Thoracic aorta (tissue), 2 donors: ENCODE measurements at regions not wholly inside any gene's neighbourhood (a gene's known extent, or its start where the extent isn't known, plus 50 kb on each side); places are given as distances from the start of the nearest gene placed in this dataset.

Experiments
- ATAC-seq: fragments of 150-250 bp; one replicate; pipeline ENCODE4 v1.8.0; 2017; ENCODE audit warnings: low read depth; ENCODE audit not compliant: insufficient number of reproducible peaks, low FRiP score
- DNase-seq: peaks from one replicate; pipeline ENCODE4 v3.0.0-alpha.2; 2020; ENCODE audit warnings: low spot score
- H3K27ac ChIP-seq, 2 donors: fragments of 200-600 bp; sonication (generic); 1 replicate in 1 of 2; 2 replicates in 1 of 2; pipeline ENCODE4 v1.5.1; 2016; ENCODE audit warnings: mild to moderate bottlenecking in 2 of 2, moderate library complexity in 2 of 2
- H3K27me3 ChIP-seq: fragments of 200-600 bp; sonication (generic); replicated peaks from 2 replicates; pipeline ENCODE4 v1.6.0; 2016; ENCODE audit warnings: mild to moderate bottlenecking; ENCODE audit not compliant: insufficient read depth
- H3K36me3 ChIP-seq: fragments of 200-600 bp; sonication (generic); one replicate; pipeline ENCODE4 v1.5.1; 2016
- H3K4me1 ChIP-seq, 2 donors: fragments of 200-600 bp; sonication (generic); 1 replicate in 1 of 2; 2 replicates in 1 of 2; pipeline versions ENCODE4 v1.5.1 to v1.6.0; 2016; ENCODE audit warnings: low read depth in 2 of 2, mild to moderate bottlenecking in 1 of 2; ENCODE audit not compliant: control insufficient read depth in 1 of 2
- H3K4me3 ChIP-seq: fragments of 200-600 bp; sonication (generic); 2 replicates; pipeline ENCODE4 v1.5.1; 2016; ENCODE audit warnings: mild to moderate bottlenecking
- H3K9me3 ChIP-seq: fragments of 200-600 bp; sonication (generic); 2 replicates; pipeline ENCODE4 v1.5.1; 2016
- CTCF ChIP-seq: fragments of 200-600 bp; sonication (generic); IDR thresholded peaks from one replicate; pipeline ENCODE4 v1.5.1; 2019; ENCODE audit warnings: antibody characterized with exemption

GRCh38 chr22:26912655-26913345, 255.4 kb downstream of the MIAT start:
- Histone ChIP-seq H3K36me3 (no peaks in the 10 kb centered on the region), H3K27ac (no peak overlapping the region), H3K27me3 (no peaks in the 10 kb centered on the region), H3K4me3 (no peak overlapping the region), H3K9me3 (no peaks in the 10 kb centered on the region), H3K4me1 (peaks cover 0 to 4% of the 10 kb centered on the region in 2 donors)
- ATAC-seq (no peak), DNase-seq (no peak)
- no peak for TF ChIP-seq CTCF

- H3K27me3 ChIP-seq: no peaks in the 10 kb centered on the region
- no peak overlapping the region for H3K4me3 ChIP-seq
- no peak for ATAC-seq
- H3K27ac ChIP-seq: no peak overlapping the region
- H3K9me3 ChIP-seq: no peaks in the 10 kb centered on the region
- peaks cover 0 to 23% of the 10 kb centered on the region in 2 donors for H3K4me1 ChIP-seq
- no peaks in the 10 kb centered on the region for H3K36me3 ChIP-seq
- no peak for TF ChIP-seq CTCF
- DNase-seq: no peak
These were observed 257.3 kb downstream of the MIAT start for GRCh38 chr22:26914519-26915185.

GRCh38 chr22:26916236-26916635, 258.8 kb downstream of the MIAT start:
- Histone ChIP-seq H3K4me3 (no peak overlapping the region), H3K36me3 (no peaks in the 10 kb centered on the region), H3K27ac (no peak overlapping the region), H3K9me3 (no peaks in the 10 kb centered on the region), H3K4me1 (peaks cover 0 to 24% of the 10 kb centered on the region in 2 donors), H3K27me3 (no peaks in the 10 kb centered on the region)
- no peak for ATAC-seq
- no peak for DNase-seq
- TF ChIP-seq CTCF: no peak

- Histone ChIP-seq H3K9me3 (no peaks in the 10 kb centered on the region), H3K4me1 (peaks cover 0 to 24% of the 10 kb centered on the region in 2 donors), H3K27ac (peak overlapping the region; percentile 61 to 68), H3K4me3 (no peak overlapping the region), H3K27me3 (no peaks in the 10 kb centered on the region), H3K36me3 (no peaks in the 10 kb centered on the region)
- ATAC-seq (no peak), DNase-seq (no peak)
- TF ChIP-seq CTCF: no peak
These were observed 260.8 kb downstream of the MIAT start for GRCh38 chr22:26918226-26918625.

GRCh38 chr22:26921726-26922125, 264.3 kb downstream of the MIAT start:
- Histone ChIP-seq H3K9me3 (no peaks in the 10 kb centered on the region), H3K36me3 (no peaks in the 10 kb centered on the region), H3K27me3 (no peaks in the 10 kb centered on the region), H3K4me3 (no peak overlapping the region), H3K4me1 (peaks cover 0 to 24% of the 10 kb centered on the region in 2 donors), H3K27ac (no peak overlapping the region)
- no peak for DNase-seq
- TF ChIP-seq CTCF: no peak
- no peak for ATAC-seq
